Endothelial cell of umbilical vein (primary cell): ENCODE measurements at regions not wholly inside any gene's neighbourhood (a gene's known extent, or its start where the extent isn't known, plus 50 kb on each side); places are given as distances from the start of the nearest gene placed in this dataset.

ENCODE experiments used
- EZH2 ChIP-seq: IDR thresholded peaks from 2 replicates; pipeline ENCODE4 v1.6.1; 2012; ENCODE audit warnings: borderline replicate concordance, low read depth, mild to moderate bottlenecking, moderate library complexity, low read length, inconsistent platforms; ENCODE audit not compliant: severe bottlenecking
- FOS ChIP-seq: IDR thresholded peaks from 2 replicates; pipeline ENCODE4 v1.6.1; 2011; ENCODE audit warnings: mild to moderate bottlenecking, low read length, moderate library complexity, borderline replicate concordance; ENCODE audit not compliant: insufficient read depth
- JUN ChIP-seq: IDR thresholded peaks from 2 replicates; pipeline ENCODE4 v1.6.1; 2011; ENCODE audit warnings: borderline replicate concordance, low read depth; ENCODE audit not compliant: insufficient read length, insufficient read depth
- POLR2A ChIP-seq: IDR thresholded peaks from 2 replicates; pipeline ENCODE4 v1.6.1; 2012; ENCODE audit warnings: low read depth, mild to moderate bottlenecking, control low read depth, low read length
- POLR2AphosphoS5 ChIP-seq: IDR thresholded peaks from 2 replicates; pipeline ENCODE4 v1.6.1; 2012; ENCODE audit warnings: low read depth, mild to moderate bottlenecking, control low read depth, low read length, moderate library complexity; ENCODE audit not compliant: insufficient read depth
- TF ChIP-seq, protein P1 (sequence below), 2 donors: IDR thresholded peaks; 1 replicate in 1 of 2; 2 replicates in 1 of 2; pipeline ENCODE4 v1.5.1; 2011; ENCODE audit warnings: low read length in 2 of 2, mild to moderate bottlenecking in 2 of 2, moderate library complexity in 2 of 2, control low read depth in 1 of 2, inconsistent platforms in 1 of 2, low read depth in 1 of 2; ENCODE audit not compliant: insufficient read depth in 1 of 2; ENCODE audit errors: extremely low read depth in 1 of 2

DNA sequence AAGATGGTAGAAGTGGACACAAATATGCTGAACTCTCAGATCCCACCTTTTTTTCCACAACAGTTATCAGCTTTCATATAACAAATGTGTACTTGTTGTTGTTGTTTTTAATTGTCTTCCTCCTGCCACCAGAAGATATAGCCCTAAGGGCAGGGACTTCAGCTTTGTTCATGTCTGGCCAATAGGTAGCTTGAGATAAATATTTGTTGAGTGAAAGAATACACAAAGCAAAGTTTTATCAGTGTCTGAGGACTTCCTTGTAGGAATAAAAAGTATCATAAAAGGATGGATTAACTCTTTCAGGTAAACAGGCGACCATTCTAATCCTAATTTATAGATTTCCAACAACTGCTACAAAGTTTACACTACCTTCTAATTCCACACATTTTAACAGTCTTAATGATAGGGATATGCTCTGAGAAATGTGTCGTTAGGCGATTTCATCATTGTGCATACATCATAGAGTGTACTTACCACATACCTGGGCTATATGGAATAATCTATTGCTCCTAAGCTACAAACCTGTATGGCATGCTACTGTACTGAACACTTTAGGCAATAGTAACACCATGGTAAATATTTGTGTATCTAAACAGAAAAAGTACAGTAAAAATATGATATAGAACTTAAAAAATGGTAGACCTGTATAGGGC is 186.1 kb downstream of the ATOH1 start:
- TF ChIP-seq, protein P1, sequence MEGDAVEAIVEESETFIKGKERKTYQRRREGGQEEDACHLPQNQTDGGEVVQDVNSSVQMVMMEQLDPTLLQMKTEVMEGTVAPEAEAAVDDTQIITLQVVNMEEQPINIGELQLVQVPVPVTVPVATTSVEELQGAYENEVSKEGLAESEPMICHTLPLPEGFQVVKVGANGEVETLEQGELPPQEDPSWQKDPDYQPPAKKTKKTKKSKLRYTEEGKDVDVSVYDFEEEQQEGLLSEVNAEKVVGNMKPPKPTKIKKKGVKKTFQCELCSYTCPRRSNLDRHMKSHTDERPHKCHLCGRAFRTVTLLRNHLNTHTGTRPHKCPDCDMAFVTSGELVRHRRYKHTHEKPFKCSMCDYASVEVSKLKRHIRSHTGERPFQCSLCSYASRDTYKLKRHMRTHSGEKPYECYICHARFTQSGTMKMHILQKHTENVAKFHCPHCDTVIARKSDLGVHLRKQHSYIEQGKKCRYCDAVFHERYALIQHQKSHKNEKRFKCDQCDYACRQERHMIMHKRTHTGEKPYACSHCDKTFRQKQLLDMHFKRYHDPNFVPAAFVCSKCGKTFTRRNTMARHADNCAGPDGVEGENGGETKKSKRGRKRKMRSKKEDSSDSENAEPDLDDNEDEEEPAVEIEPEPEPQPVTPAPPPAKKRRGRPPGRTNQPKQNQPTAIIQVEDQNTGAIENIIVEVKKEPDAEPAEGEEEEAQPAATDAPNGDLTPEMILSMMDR (IDR thresholded peaks at IDR 0.05; ENCODE audit: extremely low read depth in 1 of 2, insufficient read depth in 1 of 2, low read depth in 1 of 2, low read length in 2 of 2): no peak
- no peak for TF ChIP-seq POLR2A
- no peak for TF ChIP-seq FOS
- TF ChIP-seq EZH2: no peak
- TF ChIP-seq POLR2AphosphoS5: no peak
- no peak for TF ChIP-seq JUN
